ENCODE measurements at regions not wholly inside any gene's neighbourhood (a gene's known extent, or its start where the extent isn't known, plus 50 kb on each side); places are given as distances from the start of the nearest gene placed in this dataset.
A peak's percentile ranks its signal among the peaks of the same experiment; 100 is the strongest.

DNA sequence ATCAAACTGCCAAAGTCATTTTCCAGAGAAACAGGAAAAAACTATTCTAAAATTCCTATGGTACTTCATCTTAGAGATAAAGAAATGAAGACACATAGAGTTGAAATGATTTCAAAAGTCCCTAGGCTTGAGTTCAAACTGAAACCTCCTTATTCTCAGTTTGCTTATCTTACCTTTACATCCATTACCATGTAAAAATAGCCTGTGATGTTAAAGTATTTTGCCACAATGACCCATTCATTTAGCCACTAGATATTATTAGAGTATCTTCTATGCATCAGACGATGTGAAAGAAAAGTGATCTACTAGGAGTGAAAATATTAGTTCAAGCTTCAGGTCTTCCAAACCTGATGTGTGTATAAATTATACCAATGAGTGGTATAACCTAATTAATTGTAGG lies 55.1 kb upstream of the TTC14 start:
- H3K9ac ChIP-seq = no peak overlapping the region
- H3K4me1 ChIP-seq = peaks cover 13% of the 10 kb centered on the region
- no peaks in the 10 kb centered on the region for H3K36me3 ChIP-seq (ENCODE audit: control insufficient read depth, insufficient read depth, low read length)
- no peak overlapping the region for H3K4me2 ChIP-seq (ENCODE audit: low read length)
- no peaks in the 10 kb centered on the region for H3K27me3 ChIP-seq (ENCODE audit: control insufficient read depth, insufficient read depth, low read length)
- no peaks in the 10 kb centered on the region for H3K79me2 ChIP-seq
- no peak overlapping the region for H3K4me3 ChIP-seq (ENCODE audit: low read depth, low read length)
- no peak overlapping the region for H2AFZ ChIP-seq
- H3K9me3 ChIP-seq (ENCODE audit: control insufficient read depth, low read length) = no peaks in the 10 kb centered on the region
- no peak overlapping the region for H3K27ac ChIP-seq
- TF ChIP-seq CTCF (IDR thresholded peaks at IDR 0.05) = no peak

- H3K79me2 ChIP-seq = no peaks in the 10 kb centered on the region
- no peaks in the 10 kb centered on the region for H3K9me3 ChIP-seq (ENCODE audit: control insufficient read depth, low read length)
- no peaks in the 10 kb centered on the region for H3K27me3 ChIP-seq (ENCODE audit: control insufficient read depth, insufficient read depth, low read length)
- no peak overlapping the region for H3K4me3 ChIP-seq (ENCODE audit: low read depth, low read length)
- no peak overlapping the region for H3K27ac ChIP-seq
- peak overlapping the region; percentile 14 for H3K4me2 ChIP-seq (ENCODE audit: low read length)
- H2AFZ ChIP-seq = no peak overlapping the region
- H3K4me1 ChIP-seq = peaks cover 13% of the 10 kb centered on the region
- H3K36me3 ChIP-seq (ENCODE audit: control insufficient read depth, insufficient read depth, low read length) = no peaks in the 10 kb centered on the region
- TF ChIP-seq CTCF (IDR thresholded peaks at IDR 0.05) = no peak
- no peak overlapping the region for H3K9ac ChIP-seq
Measured at GRCh38 chr3:180548050-180548449, 53.9 kb upstream of the TTC14 start.

All from parathyroid adenoma (tissue), 2 donors.